Head of caudate nucleus (tissue), 42 donors: ENCODE measurements at regions not wholly inside any gene's neighbourhood (a gene's known extent, or its start where the extent isn't known, plus 50 kb on each side); places are given as distances from the start of the nearest gene placed in this dataset.
"Not testable (repeated sequence)": the region's sequence is repeated elsewhere in the genome, so short reads cannot be mapped to it uniquely, and the experiment has no call there.

Source experiments
- DNase-seq, 42 donors: peaks; one replicate each; pipeline versions ENCODE4 v3.0.0 to v3.0.0-alpha.2; 2020 to 2021; ENCODE audit warnings: mixed read lengths in 7 of 42
- intact Hi-C: fragments of 100-400 bp; cut with DNase I; formaldehyde crosslinking; loops from one replicate; pipeline ENCODE4 v1.15.0; 2022

DNA sequence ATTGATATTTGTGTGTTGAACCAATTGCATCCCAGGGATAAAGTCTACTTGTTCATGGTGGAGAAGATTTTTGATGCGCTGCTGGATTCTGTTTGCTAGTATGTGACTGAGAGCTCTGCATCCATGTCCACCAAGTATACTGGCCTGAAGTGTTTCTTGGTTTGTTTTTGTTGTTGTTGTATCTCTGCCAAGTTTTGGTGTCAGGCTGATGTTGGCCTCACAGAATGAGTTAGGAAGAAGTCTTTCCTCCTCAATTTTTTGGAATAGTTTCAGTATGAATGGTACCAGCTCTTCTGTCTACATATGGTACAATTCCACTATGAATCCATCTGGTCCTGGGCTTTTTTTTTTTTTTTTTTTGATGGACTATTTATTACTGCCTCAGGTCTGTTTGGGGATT, 50.9 kb upstream of the OSTN start:
- intact Hi-C loops, result no loop called here
- DNase-seq, result no peak

- no peak for DNase-seq
- intact Hi-C loops, result no loop called here
These were observed 55.8 kb upstream of the OSTN start for GRCh38 chr3:191143224-191143623.

GRCh38 chr3:191141728-191142127, 57.3 kb upstream of the OSTN start:
- DNase-seq, result no peak

GRCh38 chr3:191139736-191140135, 59.3 kb upstream of the OSTN start:
- DNase-seq, result no peak
- intact Hi-C loops, result no loop called here

More at GRCh38 chr3:191141728-191142127, 57.3 kb upstream of the OSTN start:
- intact Hi-C loops, result no loop called here

- no peak for DNase-seq
- intact Hi-C loops, result no loop called here
These were observed 60.1 kb upstream of the OSTN start for GRCh38 chr3:191138937-191139336.

DNA sequence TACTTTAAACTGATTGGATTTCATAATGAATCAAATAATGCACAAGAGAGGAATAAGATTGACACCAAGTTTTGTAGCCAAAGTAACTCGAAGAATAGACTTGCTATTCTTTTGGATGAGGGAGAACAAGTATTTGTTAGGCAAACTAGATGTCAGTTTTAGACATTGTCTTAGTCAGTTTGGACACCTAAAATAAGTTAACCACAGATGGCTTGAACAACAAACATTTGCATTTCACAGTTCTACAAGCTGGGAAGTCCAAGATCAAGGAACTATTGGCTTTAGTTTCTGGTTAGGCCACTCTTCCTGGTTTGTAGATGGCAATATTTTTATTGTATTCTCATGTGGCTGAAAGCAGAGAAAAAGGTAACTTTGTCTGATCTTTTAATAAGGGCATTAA, 61.3 kb upstream of the OSTN start:
- intact Hi-C loops, result no loop called here
- DNase-seq, result no peak

DNA sequence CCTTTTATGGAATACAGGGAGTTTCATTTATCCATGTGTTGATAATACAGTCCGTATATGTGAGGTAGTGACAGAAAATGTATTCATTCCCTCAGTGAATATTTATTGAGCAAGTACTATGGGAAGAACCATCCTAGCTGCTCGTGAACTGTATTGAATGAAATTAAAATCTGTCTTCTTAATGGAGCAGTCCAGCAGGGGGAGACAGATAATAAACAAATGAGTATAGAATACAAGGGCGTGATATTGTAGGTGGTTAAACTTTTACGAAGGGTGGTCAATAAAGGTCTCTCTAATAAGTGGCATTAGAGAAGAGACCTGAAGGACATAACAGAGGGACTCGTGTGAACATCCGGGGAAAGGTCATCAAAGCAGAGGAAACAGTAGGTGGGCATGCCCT, 62.7 kb upstream of the OSTN start:
- intact Hi-C loops, result no loop called here
- DNase-seq, result no peak

GRCh38 chr3:191135175-191135574, 63.9 kb upstream of the OSTN start:
- no peak for DNase-seq
- intact Hi-C loops, result no loop called here

DNA sequence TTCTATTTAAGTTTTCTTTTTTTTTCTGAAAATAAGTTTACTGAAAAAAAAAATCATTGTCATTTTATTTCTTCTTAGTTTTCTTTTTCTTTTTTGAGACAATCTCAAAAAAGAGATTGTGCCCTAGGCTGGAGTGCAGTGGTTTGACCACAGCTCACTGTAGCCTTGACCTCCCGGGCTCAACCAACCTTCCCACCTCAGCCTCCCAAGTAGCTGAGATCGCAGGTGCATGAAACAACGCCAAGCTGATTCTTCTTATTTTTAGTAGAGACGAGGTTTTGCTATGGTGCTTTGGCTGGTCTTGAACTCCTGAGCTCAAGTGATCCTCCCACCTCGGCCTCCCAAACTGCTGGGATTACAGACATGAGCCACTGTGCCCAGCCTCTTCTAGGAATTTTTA, 65.7 kb upstream of the OSTN start:
- no peak for DNase-seq
- intact Hi-C loops, result no loop called here

DNA sequence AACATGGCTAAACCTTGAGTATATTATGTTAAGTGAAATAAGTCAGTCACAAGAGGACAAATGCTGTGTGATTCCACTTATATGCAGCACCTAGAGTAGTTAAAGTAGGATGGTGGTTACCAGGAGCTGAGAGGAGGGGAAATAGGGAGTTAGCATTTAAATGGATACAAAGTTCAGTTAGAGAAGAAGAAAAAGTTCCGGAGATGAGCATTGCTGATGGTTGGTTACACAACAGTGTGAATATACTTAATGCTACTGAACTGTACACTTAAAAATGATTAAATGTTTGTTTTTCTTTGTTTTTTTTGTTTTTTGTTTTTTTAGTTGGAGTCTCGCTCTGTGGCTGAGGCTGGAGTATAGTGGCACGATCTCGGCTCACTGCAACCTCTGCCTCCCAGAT, 67.7 kb upstream of the OSTN start:
- DNase-seq, result no peak
- intact Hi-C loops, result no loop called here

- DNase-seq, result not testable (repeated sequence)
These were observed 74.2 kb upstream of the OSTN start for GRCh38 chr3:191124891-191125290.

GRCh38 chr3:191123946-191124345, 75.1 kb upstream of the OSTN start:
- intact Hi-C loops, result no loop called here
- no peak for DNase-seq

More at GRCh38 chr3:191124891-191125290, 74.2 kb upstream of the OSTN start:
- intact Hi-C loops, result not testable (repeated sequence)

GRCh38 chr3:191123231-191123630, 75.8 kb upstream of the OSTN start:
- intact Hi-C loops, result no loop called here
- DNase-seq, result no peak

- intact Hi-C loops, result no loop called here
- DNase-seq, result no peak
These were observed 78.4 kb upstream of the OSTN start for GRCh38 chr3:191120447-191121298.

- DNase-seq, result no peak
- intact Hi-C loops, result no loop called here
These were observed 79.4 kb upstream of the OSTN start for GRCh38 chr3:191119415-191120295.

- DNase-seq, result no peak
- intact Hi-C loops, result no loop called here
These were observed 87.3 kb upstream of the OSTN start for GRCh38 chr3:191111722-191112121.

GRCh38 chr3:191105418-191105817, 93.6 kb upstream of the OSTN start:
- intact Hi-C loops, result no loop called here
- DNase-seq, result no peak

DNA sequence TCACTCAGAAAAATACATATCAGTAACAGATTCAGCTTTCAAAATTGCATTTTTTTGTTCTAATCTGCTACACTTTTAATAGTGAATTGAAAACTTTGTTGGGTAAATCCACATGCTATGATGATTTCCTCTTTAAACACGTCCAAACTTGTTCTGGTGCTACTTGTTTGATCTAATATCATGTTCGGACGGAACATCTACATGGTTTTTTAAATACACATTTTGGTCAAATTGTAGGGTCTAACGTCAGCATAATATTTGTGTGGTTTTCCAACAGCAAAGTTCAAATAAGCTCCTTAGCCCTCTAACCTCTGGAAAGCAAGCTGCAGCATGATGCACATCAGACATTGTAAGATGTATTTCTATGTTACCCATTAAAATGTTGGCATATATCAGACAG, 98.5 kb upstream of the OSTN start:
- intact Hi-C loops, result no loop called here
- no peak for DNase-seq

DNA sequence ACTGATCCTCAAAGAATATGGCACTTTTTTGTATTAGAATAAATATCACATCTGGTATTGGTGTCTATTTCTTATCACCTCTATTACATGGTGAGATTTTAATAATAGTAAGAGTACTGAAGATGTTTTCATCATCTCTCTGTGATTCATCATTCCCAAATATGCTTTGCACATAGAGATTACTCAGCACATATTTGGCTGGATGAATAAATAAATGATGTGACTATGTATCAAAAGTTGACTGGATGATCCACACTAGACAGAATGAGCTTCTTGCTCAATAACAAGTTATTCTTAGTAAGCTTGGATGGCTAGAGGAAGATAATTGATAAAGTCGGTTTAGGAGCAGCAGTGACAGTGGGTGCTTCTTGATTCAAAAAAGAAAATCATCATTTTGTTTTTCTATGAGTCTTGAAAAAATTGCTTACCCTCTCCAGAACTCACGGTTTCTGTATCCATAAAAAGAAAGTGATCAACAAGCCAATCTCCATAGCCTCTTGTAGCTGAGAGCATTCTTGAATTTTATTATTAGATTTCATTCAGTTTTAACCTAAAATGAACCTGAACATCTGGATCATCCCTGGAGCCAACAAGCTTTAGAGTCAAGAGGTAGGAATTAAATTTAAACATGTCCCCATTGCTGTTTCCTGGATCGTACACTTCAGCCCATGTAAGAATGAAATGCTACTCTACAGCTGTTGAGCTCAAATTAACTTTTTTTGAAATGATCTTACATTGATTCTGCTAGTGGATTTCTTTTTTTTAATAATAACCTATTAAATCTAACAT, 104.8 kb upstream of the OSTN start:
- intact Hi-C loops, result no loop called here
- DNase-seq, result no peak

DNA sequence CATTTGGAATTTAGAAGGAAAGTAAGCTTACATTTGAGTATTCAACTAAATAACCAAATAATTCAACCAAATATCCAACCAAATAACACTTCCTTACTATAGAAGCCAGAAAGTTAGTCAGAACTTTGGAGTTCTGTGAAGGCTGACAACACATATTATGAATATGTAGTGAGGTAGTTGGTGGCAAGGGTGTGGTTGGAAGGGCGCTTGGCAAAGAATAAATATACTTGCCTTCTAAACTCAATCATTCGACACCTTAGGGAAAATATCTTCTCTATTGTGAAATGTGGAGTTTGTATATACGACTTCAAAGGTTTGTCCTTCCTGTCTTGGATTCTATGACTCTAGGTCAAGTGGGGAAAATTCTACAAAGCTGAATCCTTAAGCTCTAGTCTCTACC, 111.7 kb upstream of the OSTN start:
- DNase-seq, result no peak
- intact Hi-C loops, result no loop called here
